Psoas muscle (tissue), 7 donors: ENCODE measurements at regions not wholly inside any gene's neighbourhood (a gene's known extent, or its start where the extent isn't known, plus 50 kb on each side); places are given as distances from the start of the nearest gene placed in this dataset.
"Not testable (repeated sequence)": the region's sequence is repeated elsewhere in the genome, so short reads cannot be mapped to it uniquely, and the experiment has no call there.

ENCODE experiments used
- ATAC-seq, 4 donors: fragments of 200-7000 bp; cut with Tn5 transposase; one replicate each; pipeline ENCODE4 v1.9.1; 2020; ENCODE audit warnings: moderate library complexity in 3 of 4, mild to moderate bottlenecking in 2 of 4
- DNase-seq, 2 donors: peaks; one replicate each; pipeline ENCODE4 v3.0.0-alpha.2; 2020
- H3K27ac ChIP-seq: fragments of 200-600 bp; one replicate; pipeline ENCODE4 v1.8.0; 2022
- H3K27me3 ChIP-seq, 3 donors: fragments of 200-600 bp in 1 of 3; one replicate each; pipeline versions ENCODE4 v1.6.1 to v1.8.0; 2013 to 2022; ENCODE audit warnings: low read length in 2 of 3, mild to moderate bottlenecking in 2 of 3, moderate library complexity in 1 of 3; ENCODE audit not compliant: insufficient read depth in 3 of 3
- H3K36me3 ChIP-seq, 2 donors: fragments of 200-600 bp in 1 of 2; one replicate each; pipeline versions ENCODE4 v1.6.1 to v1.8.0; 2013 to 2022; ENCODE audit warnings: low read depth in 1 of 2, mild to moderate bottlenecking in 1 of 2, moderate library complexity in 1 of 2; ENCODE audit not compliant: insufficient read depth in 1 of 2
- H3K4me1 ChIP-seq: fragments of 200-600 bp; one replicate; pipeline ENCODE4 v1.8.0; 2022
- H3K4me3 ChIP-seq: fragments of 200-600 bp; one replicate; pipeline ENCODE4 v1.8.0; 2022; ENCODE audit warnings: mild to moderate bottlenecking
- H3K9me3 ChIP-seq: fragments of 200-600 bp; one replicate; pipeline ENCODE4 v1.8.0; 2022
- WGBS, 3 donors: extraction: QIAGEN DNeasy Blood & Tissue Kit; methylation state at CpG; one replicate each; pipeline versions ENCODE4 v1.1.6 to v1.1.7; 2013; 5-methylcytosine and 5-hydroxymethylcytosine counted together
- intact Hi-C, 2 donors: fragments of 100-400 bp; cut with DNase I; formaldehyde crosslinking; loops; one replicate each; pipeline versions ENCODE4 v1.11.0 to v1.14.2; 2022
- TF ChIP-seq, protein P1 (sequence below): fragments of 200-600 bp; IDR thresholded peaks from one replicate; pipeline ENCODE4 v1.8.0; 2022; ENCODE audit warnings: antibody characterized with exemption
- donor health status: healthy with polysubstance abuse.
- donor health status: DM: no; HTN: no; CAD: no; lungs with moderate emphysema.
- donor health status: Bipolar disorder and iron deficiency.
- donor health status: healthy.
- donor health status: DM: yes; HTN: yes; CAD: no.
- donor health status: DM: no; HTN: no; CAD: no.
- donor health status: DM: yes; HTN: yes; CAD: no.

DNA sequence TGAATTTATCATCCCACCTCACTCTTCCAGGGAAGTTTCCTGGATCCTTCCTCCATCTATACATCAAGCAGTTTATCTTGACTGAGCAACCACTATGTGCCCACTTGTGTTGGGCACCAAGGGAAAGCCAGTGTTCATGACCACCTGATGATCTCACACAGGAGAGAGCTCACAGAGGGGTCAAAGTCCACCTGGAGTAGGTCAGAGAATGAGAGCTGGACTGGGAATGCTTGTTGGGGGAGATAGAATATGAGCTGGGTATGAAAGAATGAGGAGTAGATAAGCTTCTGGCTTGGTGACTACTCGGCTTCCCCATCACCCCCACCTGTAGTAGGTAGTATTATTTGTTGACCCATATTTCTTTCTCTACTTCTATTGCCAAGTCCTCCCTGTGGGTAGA is 72.2 kb upstream of the CYRIA start:
- WGBS, 3 donors: 92 to 100% (median 100%) methylated on average over 1 of the region's 1 CpG
- H3K9me3 ChIP-seq: no peaks in the 10 kb centered on the region
- intact Hi-C loops: no loop called here
- H3K4me3 ChIP-seq: no peak overlapping the region
- peaks cover 13% of the 10 kb centered on the region for H3K4me1 ChIP-seq
- H3K27ac ChIP-seq: no peak overlapping the region
- no peaks in the 10 kb centered on the region for H3K27me3 ChIP-seq
- no peak for ATAC-seq
- no peaks in the 10 kb centered on the region for H3K36me3 ChIP-seq
- no peak for DNase-seq
- TF ChIP-seq, protein P1, sequence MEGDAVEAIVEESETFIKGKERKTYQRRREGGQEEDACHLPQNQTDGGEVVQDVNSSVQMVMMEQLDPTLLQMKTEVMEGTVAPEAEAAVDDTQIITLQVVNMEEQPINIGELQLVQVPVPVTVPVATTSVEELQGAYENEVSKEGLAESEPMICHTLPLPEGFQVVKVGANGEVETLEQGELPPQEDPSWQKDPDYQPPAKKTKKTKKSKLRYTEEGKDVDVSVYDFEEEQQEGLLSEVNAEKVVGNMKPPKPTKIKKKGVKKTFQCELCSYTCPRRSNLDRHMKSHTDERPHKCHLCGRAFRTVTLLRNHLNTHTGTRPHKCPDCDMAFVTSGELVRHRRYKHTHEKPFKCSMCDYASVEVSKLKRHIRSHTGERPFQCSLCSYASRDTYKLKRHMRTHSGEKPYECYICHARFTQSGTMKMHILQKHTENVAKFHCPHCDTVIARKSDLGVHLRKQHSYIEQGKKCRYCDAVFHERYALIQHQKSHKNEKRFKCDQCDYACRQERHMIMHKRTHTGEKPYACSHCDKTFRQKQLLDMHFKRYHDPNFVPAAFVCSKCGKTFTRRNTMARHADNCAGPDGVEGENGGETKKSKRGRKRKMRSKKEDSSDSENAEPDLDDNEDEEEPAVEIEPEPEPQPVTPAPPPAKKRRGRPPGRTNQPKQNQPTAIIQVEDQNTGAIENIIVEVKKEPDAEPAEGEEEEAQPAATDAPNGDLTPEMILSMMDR: no peak

DNA sequence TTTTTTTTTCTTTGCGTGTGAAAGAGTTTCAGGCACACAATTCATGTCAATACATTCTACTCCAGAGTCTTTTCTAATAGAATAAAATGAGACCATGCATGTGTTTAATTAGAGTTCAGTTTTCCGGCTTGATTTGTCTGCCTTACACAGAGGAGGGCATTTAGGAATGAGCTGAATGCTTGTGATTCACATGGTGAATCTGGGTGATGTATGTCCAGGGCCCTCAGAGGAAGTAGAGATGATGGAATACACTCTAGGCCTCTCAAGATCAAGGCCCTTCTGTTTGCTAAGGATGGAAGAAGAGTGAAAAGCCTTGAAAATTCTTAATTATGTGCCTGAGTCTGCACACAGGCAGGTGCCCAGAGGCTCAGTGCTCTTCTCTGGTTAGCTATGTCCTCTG is 71.0 kb upstream of the CYRIA start:
- H3K4me3 ChIP-seq: no peak overlapping the region
- no peaks in the 10 kb centered on the region for H3K36me3 ChIP-seq
- H3K27me3 ChIP-seq: no peaks in the 10 kb centered on the region
- intact Hi-C loops: no loop called here
- 94 to 96% (median 95%) methylated on average over 2 of the region's 2 CpGs for WGBS, 3 donors
- no peak overlapping the region for H3K27ac ChIP-seq
- DNase-seq (no peak), ATAC-seq (no peak)
- no peaks in the 10 kb centered on the region for H3K9me3 ChIP-seq
- TF ChIP-seq, protein P1: no peak
- H3K4me1 ChIP-seq: peaks cover 13% of the 10 kb centered on the region

DNA sequence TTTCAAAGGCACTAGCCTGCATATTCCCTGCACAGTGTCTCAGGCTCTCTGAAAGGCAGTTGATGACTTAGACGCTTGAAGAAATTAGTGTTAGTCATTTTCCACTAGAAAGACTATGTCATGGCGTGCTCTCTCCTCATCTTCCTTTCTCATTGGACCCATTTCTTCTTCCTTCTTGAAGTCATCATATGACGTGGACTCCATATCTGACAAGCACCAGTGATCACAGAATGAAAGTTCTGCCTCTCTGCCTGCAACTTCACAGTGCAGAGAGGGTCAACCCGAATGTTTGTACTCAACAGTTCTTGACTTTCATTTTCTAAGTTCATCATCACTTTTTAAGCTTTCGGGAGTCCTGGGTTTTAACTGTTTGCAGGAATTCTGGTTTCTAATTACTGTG is 63.7 kb upstream of the CYRIA start:
- 82 to 95% (median 87%) methylated on average over 5 of the region's 5 CpGs for WGBS, 3 donors
- ATAC-seq: no peak

GRCh38 chr2:16728351-16729136 is 62.9 kb upstream of the CYRIA start:
- Histone ChIP-seq H3K4me3 (no peak overlapping the region), H3K4me1 (peaks cover 10% of the 10 kb centered on the region), H3K27me3 (no peaks in the 10 kb centered on the region), H3K9me3 (no peaks in the 10 kb centered on the region), H3K36me3 (no peaks in the 10 kb centered on the region), H3K27ac (peak overlapping the region; percentile 64)
- TF ChIP-seq, protein P1: no peak
- WGBS, 3 donors: 21 to 34% (median 28%) methylated on average over 4 of the region's 4 CpGs
- intact Hi-C loops: loop anchor here (5.0 kb wide), 3 partner anchors 61 to 91 kb away; partner anchors contain the start of gene CYRIA (in 1 of the 2)
- no peak for DNase-seq
- ATAC-seq: peak; percentile 89 to 97 (median 94)

More for the DNA sequence above, 63.7 kb upstream of the CYRIA start:
- Histone ChIP-seq H3K36me3 (no peaks in the 10 kb centered on the region), H3K9me3 (no peaks in the 10 kb centered on the region), H3K4me1 (peaks cover 10% of the 10 kb centered on the region), H3K27ac (peak overlapping the region; percentile 64), H3K4me3 (no peak overlapping the region), H3K27me3 (no peaks in the 10 kb centered on the region)
- intact Hi-C loops: loop anchor here (5.0 kb wide), 3 partner anchors 62 to 92 kb away; partner anchors contain the start of gene CYRIA (in 1 of the 2)
- DNase-seq: no peak
- TF ChIP-seq, protein P1: no peak

- not testable (repeated sequence) for H3K36me3 ChIP-seq, H3K27ac ChIP-seq, DNase-seq, ATAC-seq, H3K27me3 ChIP-seq, H3K4me3 ChIP-seq, H3K4me1 ChIP-seq, H3K9me3 ChIP-seq
- 64 to 82% (median 73%) methylated on average over 2 of the region's 2 CpGs for WGBS, 3 donors
- intact Hi-C loops: loop anchor here (5.0 kb wide), 3 partner anchors 61 to 91 kb away; partner anchors contain the start of gene CYRIA (in 1 of the 2)
These were observed 62.2 kb upstream of the CYRIA start for GRCh38 chr2:16727849-16728248.
